RWPE2 (cell line): ENCODE measurements at regions not wholly inside any gene's neighbourhood (a gene's known extent, or its start where the extent isn't known, plus 50 kb on each side); places are given as distances from the start of the nearest gene placed in this dataset.
"Not testable (repeated sequence)": the region's sequence is repeated elsewhere in the genome, so short reads cannot be mapped to it uniquely, and the experiment has no call there.

ENCODE experiments used
- ATAC-seq: fragments of 200-7000 bp; cut with Tn5 transposase; 3 replicates; pipeline ENCODE4 v1.9.1; 2021; ENCODE audit warnings: low read depth
- DNase-seq: peaks from one replicate; pipeline ENCODE4 v3.0.0-alpha.2; 2020; ENCODE audit warnings: low spot score
- H3K27ac ChIP-seq: fragments of 450-650 bp; 2 replicates; pipeline ENCODE4 v1.5.1; 2017; ENCODE audit warnings: mild to moderate bottlenecking; ENCODE audit not compliant: poor library complexity, severe bottlenecking
- H3K27me3 ChIP-seq: fragments of 250-450 bp; sonication (Bioruptor Pico); 2 replicates; pipeline ENCODE4 v1.5.1; 2021; ENCODE audit warnings: mild to moderate bottlenecking, moderate library complexity; ENCODE audit not compliant: insufficient read depth, poor library complexity, severe bottlenecking
- H3K36me3 ChIP-seq: fragments of 250-450 bp; sonication (Bioruptor Pico); 2 replicates; pipeline ENCODE4 v1.5.1; 2020; ENCODE audit warnings: low read depth, mild to moderate bottlenecking, moderate library complexity
- H3K4me1 ChIP-seq: fragments of 250-450 bp; sonication (Bioruptor Pico); 2 replicates; pipeline ENCODE4 v1.5.1; 2021; ENCODE audit warnings: mild to moderate bottlenecking, moderate library complexity; ENCODE audit not compliant: insufficient read depth, poor library complexity, severe bottlenecking
- H3K4me3 ChIP-seq: fragments of 250-450 bp; sonication (Bioruptor Pico); 2 replicates; pipeline ENCODE4 v1.5.1; 2021; ENCODE audit warnings: mild to moderate bottlenecking, moderate library complexity; ENCODE audit not compliant: severe bottlenecking
- H3K9me3 ChIP-seq: fragments of 250-450 bp; sonication (Bioruptor Pico); 2 replicates; pipeline ENCODE4 v1.5.1; 2021; ENCODE audit warnings: mild to moderate bottlenecking, moderate library complexity; ENCODE audit not compliant: severe bottlenecking
- CTCF ChIP-seq: fragments of 450-650 bp; IDR thresholded peaks from one replicate; pipeline ENCODE4 v1.5.1; 2017; ENCODE audit warnings: mild to moderate bottlenecking, moderate library complexity; ENCODE audit not compliant: poor library complexity, severe bottlenecking

- not testable (repeated sequence) for H3K4me3 ChIP-seq, DNase-seq, H3K4me1 ChIP-seq, H3K36me3 ChIP-seq, H3K9me3 ChIP-seq, H3K27me3 ChIP-seq, ATAC-seq, H3K27ac ChIP-seq
Observed at GRCh38 chr7:56697058-56697457, 435.2 kb downstream of the ZNF479 start.

- no peak overlapping the region for H3K4me3 ChIP-seq
- no peaks in the 10 kb centered on the region for H3K36me3 ChIP-seq
- no peaks in the 10 kb centered on the region for H3K27me3 ChIP-seq
- DNase-seq, result no peak
- no peaks in the 10 kb centered on the region for H3K4me1 ChIP-seq
- ATAC-seq, result no peak
- H3K27ac ChIP-seq, result no peak overlapping the region
- no peak for TF ChIP-seq CTCF
- H3K9me3 ChIP-seq, result peaks cover 5% of the 10 kb centered on the region
Observed at GRCh38 chr7:56686276-56686859, 445.9 kb downstream of the ZNF479 start.

GRCh38 chr7:56639173-56639746, 493.0 kb downstream of the ZNF479 start:
- DNase-seq, result no peak
- no peak for TF ChIP-seq CTCF
- ATAC-seq, result no peak
- Histone ChIP-seq H3K27ac (no peak overlapping the region), H3K4me1 (no peaks in the 10 kb centered on the region), H3K27me3 (no peaks in the 10 kb centered on the region), H3K9me3 (peaks cover 18% of the 10 kb centered on the region), H3K4me3 (no peak overlapping the region), H3K36me3 (no peaks in the 10 kb centered on the region)

GRCh38 chr7:56609852-56610355, 493.7 kb upstream of the NUPR2 start:
- DNase-seq (no peak), ATAC-seq (no peak)
- Histone ChIP-seq H3K4me1 (no peaks in the 10 kb centered on the region), H3K9me3 (peaks cover 3% of the 10 kb centered on the region), H3K4me3 (no peak overlapping the region), H3K27ac (no peak overlapping the region), H3K27me3 (no peaks in the 10 kb centered on the region), H3K36me3 (no peaks in the 10 kb centered on the region)
- no peak for TF ChIP-seq CTCF

GRCh38 chr7:56605146-56605545, 488.9 kb upstream of the NUPR2 start:
- H3K4me1 ChIP-seq, result no peaks in the 10 kb centered on the region
- no peak for DNase-seq
- no peaks in the 10 kb centered on the region for H3K27me3 ChIP-seq
- H3K9me3 ChIP-seq, result peaks cover 5% of the 10 kb centered on the region
- TF ChIP-seq CTCF, result no peak
- no peak for ATAC-seq
- no peak overlapping the region for H3K27ac ChIP-seq
- no peaks in the 10 kb centered on the region for H3K36me3 ChIP-seq
- no peak overlapping the region for H3K4me3 ChIP-seq
